ENCODE measurements at regions not wholly inside any gene's neighbourhood (a gene's known extent, or its start where the extent isn't known, plus 50 kb on each side); places are given as distances from the start of the nearest gene placed in this dataset.

GRCh38 chr2:203649176-203649814 is 57.1 kb upstream of the CD28 start:
- TF ChIP-seq CTCF (IDR thresholded peaks at IDR 0.05): no peak
- TF ChIP-seq USF2 (CRISPR knock-in tag; IDR thresholded peaks at IDR 0.05): no peak
- TF ChIP-seq TEAD4 (CRISPR knock-in tag; IDR thresholded peaks at IDR 0.05): no peak
- TF ChIP-seq E2F4 (CRISPR knock-in tag; IDR thresholded peaks at IDR 0.05; ENCODE audit: borderline replicate concordance, low read depth): no peak
- TF ChIP-seq SMAD3 (CRISPR knock-in tag; IDR thresholded peaks at IDR 0.05; ENCODE audit: borderline replicate concordance): no peak
- no peak for TF ChIP-seq NR2C2 (CRISPR knock-in tag; IDR thresholded peaks at IDR 0.05)
- TF ChIP-seq ZNF396 (CRISPR knock-in tag; IDR thresholded peaks at IDR 0.05; ENCODE audit: borderline replicate concordance): no peak
- no peak for TF ChIP-seq PRRX2 (CRISPR knock-in tag; IDR thresholded peaks at IDR 0.05)
- no peak for TF ChIP-seq NFE2L1 (CRISPR knock-in tag; IDR thresholded peaks at IDR 0.05)
- TF ChIP-seq JUN (CRISPR knock-in tag; IDR thresholded peaks at IDR 0.05): no peak
- TF ChIP-seq PRDM15 (CRISPR knock-in tag; IDR thresholded peaks at IDR 0.05): no peak
- TF ChIP-seq ZNF281 (CRISPR knock-in tag; IDR thresholded peaks at IDR 0.05): no peak
- no peak for TF ChIP-seq RELA (CRISPR knock-in tag; IDR thresholded peaks at IDR 0.05; ENCODE audit: borderline replicate concordance)
